ENCODE measurements at regions not wholly inside any gene's neighbourhood (a gene's known extent, or its start where the extent isn't known, plus 50 kb on each side); places are given as distances from the start of the nearest gene placed in this dataset.

GRCh38 chr2:60095202-60095815, 458.1 kb downstream of the BCL11A start:
- TF ChIP-seq PKNOX1 (IDR thresholded peaks at IDR 0.05) (no peak), SUZ12 (IDR thresholded peaks at IDR 0.05) (no peak), FOXA1 (IDR thresholded peaks at IDR 0.05) (no peak), SP1 (IDR thresholded peaks at IDR 0.05) (no peak), L3MBTL2 (conservative IDR thresholded peaks at IDR 0.05) (no peak), LEF1 (IDR thresholded peaks at IDR 0.05; ENCODE audit: borderline replicate concordance) (no peak), ZNF384 (IDR thresholded peaks at IDR 0.05) (no peak), HDGF (IDR thresholded peaks at IDR 0.05; ENCODE audit: borderline replicate concordance) (no peak), ARNT (IDR thresholded peaks at IDR 0.05) (no peak), CTBP1 (IDR thresholded peaks at IDR 0.05; ENCODE audit: borderline replicate concordance) (no peak), FOXK2 (IDR thresholded peaks at IDR 0.05) (no peak), FOXM1 (IDR thresholded peaks at IDR 0.05; ENCODE audit: borderline replicate concordance) (no peak), BHLHE40 (IDR thresholded peaks at IDR 0.05; ENCODE audit: borderline replicate concordance) (no peak), ELF4 (IDR thresholded peaks at IDR 0.05) (no peak), NFRKB (IDR thresholded peaks at IDR 0.05) (no peak)
- no peak for DNase-seq (ENCODE audit: extremely low spot score)
- ChIA-PET CTCF (no interaction called here), POLR2A (no interaction called here)

- CTCF ChIA-PET: no interaction called here
- DNase-seq (ENCODE audit: extremely low spot score): no peak
- TF ChIP-seq BHLHE40 (IDR thresholded peaks at IDR 0.05; ENCODE audit: borderline replicate concordance) (no peak), SP1 (IDR thresholded peaks at IDR 0.05) (no peak), PKNOX1 (IDR thresholded peaks at IDR 0.05) (no peak), NFRKB (IDR thresholded peaks at IDR 0.05) (no peak), ARNT (IDR thresholded peaks at IDR 0.05) (no peak), FOXM1 (IDR thresholded peaks at IDR 0.05; ENCODE audit: borderline replicate concordance) (no peak), L3MBTL2 (conservative IDR thresholded peaks at IDR 0.05) (no peak), ZNF384 (IDR thresholded peaks at IDR 0.05) (no peak), FOXA1 (IDR thresholded peaks at IDR 0.05) (no peak), SUZ12 (IDR thresholded peaks at IDR 0.05) (no peak), FOXK2 (IDR thresholded peaks at IDR 0.05) (no peak), ELF4 (IDR thresholded peaks at IDR 0.05) (no peak), TARDBP (IDR thresholded peaks at IDR 0.05) (no peak), HDGF (IDR thresholded peaks at IDR 0.05; ENCODE audit: borderline replicate concordance) (no peak), CTBP1 (IDR thresholded peaks at IDR 0.05; ENCODE audit: borderline replicate concordance) (no peak)
- POLR2A ChIA-PET: no interaction called here
Measured at GRCh38 chr2:60094450-60094929, 459.0 kb downstream of the BCL11A start.

- ChIA-PET CTCF (no interaction called here), POLR2A (no interaction called here)
- no peak for TF ChIP-seq FOXA1 (IDR thresholded peaks at IDR 0.05)
- no peak for TF ChIP-seq CTBP1 (IDR thresholded peaks at IDR 0.05; ENCODE audit: borderline replicate concordance)
- no peak for TF ChIP-seq LEF1 (IDR thresholded peaks at IDR 0.05; ENCODE audit: borderline replicate concordance)
- no peak for TF ChIP-seq ARNT (IDR thresholded peaks at IDR 0.05)
- no peak for TF ChIP-seq PKNOX1 (IDR thresholded peaks at IDR 0.05)
- no peak for TF ChIP-seq FOXK2 (IDR thresholded peaks at IDR 0.05)
- no peak for TF ChIP-seq HDGF (IDR thresholded peaks at IDR 0.05; ENCODE audit: borderline replicate concordance)
Measured at GRCh38 chr2:60092781-60093180, 460.7 kb downstream of the BCL11A start.

GRCh38 chr2:60091894-60092293, 461.6 kb downstream of the BCL11A start:
- ChIA-PET POLR2A (no interaction called here), CTCF (no interaction called here)
- no peak for DNase-seq (ENCODE audit: extremely low spot score)
- TF ChIP-seq HDGF (IDR thresholded peaks at IDR 0.05; ENCODE audit: borderline replicate concordance) (no peak), L3MBTL2 (conservative IDR thresholded peaks at IDR 0.05) (no peak), TARDBP (IDR thresholded peaks at IDR 0.05) (no peak), ELF4 (IDR thresholded peaks at IDR 0.05) (no peak), NFRKB (IDR thresholded peaks at IDR 0.05) (no peak), BHLHE40 (IDR thresholded peaks at IDR 0.05; ENCODE audit: borderline replicate concordance) (no peak), CTBP1 (IDR thresholded peaks at IDR 0.05; ENCODE audit: borderline replicate concordance) (no peak), ZNF384 (IDR thresholded peaks at IDR 0.05) (no peak), PKNOX1 (IDR thresholded peaks at IDR 0.05) (no peak), FOXA1 (IDR thresholded peaks at IDR 0.05) (no peak), ARNT (IDR thresholded peaks at IDR 0.05) (no peak), LEF1 (IDR thresholded peaks at IDR 0.05; ENCODE audit: borderline replicate concordance) (no peak), SUZ12 (IDR thresholded peaks at IDR 0.05) (no peak)

More at GRCh38 chr2:60092781-60093180, 460.7 kb downstream of the BCL11A start:
- DNase-seq (ENCODE audit: extremely low spot score): no peak

GRCh38 chr2:60091266-60091665, 462.2 kb downstream of the BCL11A start:
- POLR2A ChIA-PET: no interaction called here
- no peak for DNase-seq (ENCODE audit: extremely low spot score)
- CTCF ChIA-PET: no interaction called here
- TF ChIP-seq ELF4 (IDR thresholded peaks at IDR 0.05) (no peak), CTBP1 (IDR thresholded peaks at IDR 0.05; ENCODE audit: borderline replicate concordance) (no peak)

GRCh38 chr2:60079562-60079961, 473.9 kb downstream of the BCL11A start:
- DNase-seq (ENCODE audit: extremely low spot score): no peak
- POLR2A ChIA-PET: no interaction called here
- TF ChIP-seq CTBP1 (IDR thresholded peaks at IDR 0.05; ENCODE audit: borderline replicate concordance) (no peak), FOXA1 (IDR thresholded peaks at IDR 0.05) (no peak), ARNT (IDR thresholded peaks at IDR 0.05) (no peak), SUZ12 (IDR thresholded peaks at IDR 0.05) (no peak), BHLHE40 (IDR thresholded peaks at IDR 0.05; ENCODE audit: borderline replicate concordance) (no peak), L3MBTL2 (conservative IDR thresholded peaks at IDR 0.05) (no peak), LEF1 (IDR thresholded peaks at IDR 0.05; ENCODE audit: borderline replicate concordance) (no peak), NFRKB (IDR thresholded peaks at IDR 0.05) (no peak), SP1 (IDR thresholded peaks at IDR 0.05) (no peak)
- CTCF ChIA-PET: no interaction called here

Measured in HEK293T (cell line).